ENCODE measurements at regions not wholly inside any gene's neighbourhood (a gene's known extent, or its start where the extent isn't known, plus 50 kb on each side); places are given as distances from the start of the nearest gene placed in this dataset.

- Histone ChIP-seq H3K9me3 (ENCODE audit: control insufficient read depth, insufficient read depth, low read depth, low read length) (no peaks in the 10 kb centered on the region), H3K36me3 (ENCODE audit: control insufficient read depth in 2 of 2, insufficient read depth in 1 of 2, low read length in 2 of 2) (no peaks in the 10 kb centered on the region), H3K27ac (ENCODE audit: extremely low read depth, low read depth, low read length) (no peak overlapping the region), H3K4me3 (ENCODE audit: low read depth, low read length) (no peak overlapping the region), H3K4me1 (ENCODE audit: control insufficient read depth, insufficient read depth, low read length) (no peaks in the 10 kb centered on the region)
- ChIA-PET POLR2A (no interaction called here), CTCF (interaction anchor here (0.7 kb wide), 1 partner anchor 17 kb away, joined by 3 read pairs; no protein-coding TSS in a partner anchor)
- TF ChIP-seq HOXD13 (CRISPR knock-in tag; IDR thresholded peaks at IDR 0.05; ENCODE audit: borderline replicate concordance) (no peak), MEIS1 (CRISPR knock-in tag; IDR thresholded peaks at IDR 0.05; ENCODE audit: borderline replicate concordance) (no peak), ZNF768 (tag by site-specific recombination; IDR thresholded peaks at IDR 0.05) (no peak), ZNF518A (tag by site-specific recombination; conservative IDR thresholded peaks at IDR 0.05; ENCODE audit: low read depth) (no peak), ZNF558 (tag by site-specific recombination; IDR thresholded peaks at IDR 0.05) (no peak), ZNF621 (tag by site-specific recombination; IDR thresholded peaks at IDR 0.05) (no peak), ZNF704 (tag by site-specific recombination; IDR thresholded peaks at IDR 0.05) (no peak), ZNF239 (tag by site-specific recombination; IDR thresholded peaks at IDR 0.05) (no peak), KLF9 (tag by site-specific recombination; IDR thresholded peaks at IDR 0.05; ENCODE audit: low read depth) (no peak), ZBTB17 (tag by site-specific recombination; IDR thresholded peaks at IDR 0.05) (no peak), ZNF530 (tag by site-specific recombination; IDR thresholded peaks at IDR 0.05; ENCODE audit: low read depth) (no peak), ZNF555 (tag by site-specific recombination; conservative IDR thresholded peaks at IDR 0.05) (no peak), ZNF10 (tag by site-specific recombination; IDR thresholded peaks at IDR 0.05) (no peak)
- TF ChIP-seq, protein P1, sequence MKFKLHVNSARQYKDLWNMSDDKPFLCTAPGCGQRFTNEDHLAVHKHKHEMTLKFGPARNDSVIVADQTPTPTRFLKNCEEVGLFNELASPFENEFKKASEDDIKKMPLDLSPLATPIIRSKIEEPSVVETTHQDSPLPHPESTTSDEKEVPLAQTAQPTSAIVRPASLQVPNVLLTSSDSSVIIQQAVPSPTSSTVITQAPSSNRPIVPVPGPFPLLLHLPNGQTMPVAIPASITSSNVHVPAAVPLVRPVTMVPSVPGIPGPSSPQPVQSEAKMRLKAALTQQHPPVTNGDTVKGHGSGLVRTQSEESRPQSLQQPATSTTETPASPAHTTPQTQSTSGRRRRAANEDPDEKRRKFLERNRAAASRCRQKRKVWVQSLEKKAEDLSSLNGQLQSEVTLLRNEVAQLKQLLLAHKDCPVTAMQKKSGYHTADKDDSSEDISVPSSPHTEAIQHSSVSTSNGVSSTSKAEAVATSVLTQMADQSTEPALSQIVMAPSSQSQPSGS (tag by site-specific recombination; IDR thresholded peaks at IDR 0.05; ENCODE audit: low read depth) = no peak
- TF ChIP-seq, protein P2, sequence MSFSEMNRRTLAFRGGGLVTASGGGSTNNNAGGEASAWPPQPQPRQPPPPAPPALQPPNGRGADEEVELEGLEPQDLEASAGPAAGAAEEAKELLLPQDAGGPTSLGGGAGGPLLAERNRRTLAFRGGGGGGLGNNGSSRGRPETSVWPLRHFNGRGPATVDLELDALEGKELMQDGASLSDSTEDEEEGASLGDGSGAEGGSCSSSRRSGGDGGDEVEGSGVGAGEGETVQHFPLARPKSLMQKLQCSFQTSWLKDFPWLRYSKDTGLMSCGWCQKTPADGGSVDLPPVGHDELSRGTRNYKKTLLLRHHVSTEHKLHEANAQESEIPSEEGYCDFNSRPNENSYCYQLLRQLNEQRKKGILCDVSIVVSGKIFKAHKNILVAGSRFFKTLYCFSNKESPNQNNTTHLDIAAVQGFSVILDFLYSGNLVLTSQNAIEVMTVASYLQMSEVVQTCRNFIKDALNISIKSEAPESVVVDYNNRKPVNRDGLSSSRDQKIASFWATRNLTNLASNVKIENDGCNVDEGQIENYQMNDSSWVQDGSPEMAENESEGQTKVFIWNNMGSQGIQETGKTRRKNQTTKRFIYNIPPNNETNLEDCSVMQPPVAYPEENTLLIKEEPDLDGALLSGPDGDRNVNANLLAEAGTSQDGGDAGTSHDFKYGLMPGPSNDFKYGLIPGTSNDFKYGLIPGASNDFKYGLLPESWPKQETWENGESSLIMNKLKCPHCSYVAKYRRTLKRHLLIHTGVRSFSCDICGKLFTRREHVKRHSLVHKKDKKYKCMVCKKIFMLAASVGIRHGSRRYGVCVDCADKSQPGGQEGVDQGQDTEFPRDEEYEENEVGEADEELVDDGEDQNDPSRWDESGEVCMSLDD (tag by site-specific recombination; IDR thresholded peaks at IDR 0.05) = no peak
- TF ChIP-seq, protein P3, sequence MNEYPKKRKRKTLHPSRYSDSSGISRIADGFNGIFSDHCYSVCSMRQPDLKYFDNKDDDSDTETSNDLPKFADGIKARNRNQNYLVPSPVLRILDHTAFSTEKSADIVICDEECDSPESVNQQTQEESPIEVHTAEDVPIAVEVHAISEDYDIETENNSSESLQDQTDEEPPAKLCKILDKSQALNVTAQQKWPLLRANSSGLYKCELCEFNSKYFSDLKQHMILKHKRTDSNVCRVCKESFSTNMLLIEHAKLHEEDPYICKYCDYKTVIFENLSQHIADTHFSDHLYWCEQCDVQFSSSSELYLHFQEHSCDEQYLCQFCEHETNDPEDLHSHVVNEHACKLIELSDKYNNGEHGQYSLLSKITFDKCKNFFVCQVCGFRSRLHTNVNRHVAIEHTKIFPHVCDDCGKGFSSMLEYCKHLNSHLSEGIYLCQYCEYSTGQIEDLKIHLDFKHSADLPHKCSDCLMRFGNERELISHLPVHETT (tag by site-specific recombination; IDR thresholded peaks at IDR 0.05) = no peak
These were observed 551.6 kb upstream of the JARID2 start for GRCh38 chr6:14694308-14694707.
